ENCODE measurements at regions not wholly inside any gene's neighbourhood (a gene's known extent, or its start where the extent isn't known, plus 50 kb on each side); places are given as distances from the start of the nearest gene placed in this dataset.

- no peaks in the 10 kb centered on the region for H4K20me1 ChIP-seq (ENCODE audit: insufficient read depth)
- no peaks in the 10 kb centered on the region for H3K36me3 ChIP-seq (ENCODE audit: control insufficient read depth in 1 of 2, insufficient read depth in 2 of 2, low read length in 2 of 2)
- TF ChIP-seq ZNF274 (IDR thresholded peaks at IDR 0.05; ENCODE audit: low read depth, low read length) (no peak), ATF3 (IDR thresholded peaks at IDR 0.05) (no peak), JUND (IDR thresholded peaks at IDR 0.05) (no peak), CBX3 (IDR thresholded peaks at IDR 0.05; ENCODE audit: low read depth) (no peak), EZH2phosphoT487 (IDR thresholded peaks at IDR 0.05; ENCODE audit: borderline replicate concordance) (no peak), ELF1 (IDR thresholded peaks at IDR 0.05; ENCODE audit: borderline replicate concordance, low read depth) (no peak), POLR2AphosphoS5 (IDR thresholded peaks at IDR 0.05; ENCODE audit: low read depth, low read length) (no peak), ZBTB33 (IDR thresholded peaks at IDR 0.05; ENCODE audit: extremely low read depth, insufficient replicate concordance, low read length) (no peak), SP1 (IDR thresholded peaks at IDR 0.05; ENCODE audit: low read depth) (no peak), SRF (IDR thresholded peaks at IDR 0.05; ENCODE audit: low read depth) (no peak), FOSL1 (IDR thresholded peaks at IDR 0.05; ENCODE audit: low read depth) (no peak), CTCF (IDR thresholded peaks at IDR 0.05 in 2 of 3, conservative IDR thresholded peaks at IDR 0.05 in 1 of 3; ENCODE audit: borderline replicate concordance in 1 of 3, insufficient read depth in 1 of 3, low read depth in 2 of 3, low read length in 2 of 3) (no peak), TCF7L2 (IDR thresholded peaks at IDR 0.05; ENCODE audit: borderline replicate concordance, extremely low read depth, insufficient read depth, insufficient read length) (no peak)
- H2AFZ ChIP-seq (ENCODE audit: low read depth, low read length, poor library complexity, severe bottlenecking) = no peak overlapping the region
- H3K9ac ChIP-seq (ENCODE audit: low read length) = no peak overlapping the region
- ChIA-PET RAD21 (ENCODE audit: low non-redundant PET in 1 of 2, low total read pairs in 2 of 2, uncharacterized antibody in 2 of 2, unreplicated experiment in 2 of 2) (no interaction called here), CTCF (no interaction called here), POLR2A (no interaction called here)
- BruUV-seq (replicated peaks) = no TSS peak
- no peaks in the 10 kb centered on the region for H3K79me2 ChIP-seq (ENCODE audit: insufficient read depth, low read length)
- no peak overlapping the region for H3K4me3 ChIP-seq (replicated peaks in 1 of 2; ENCODE audit: low read depth in 1 of 2, low read length in 2 of 2)
- intact Hi-C loops (cut with micrococcal nuclease) = no loop called here
- no peak for DNase-seq (ENCODE audit: low read depth, low spot score)
- H3K27me3 ChIP-seq (ENCODE audit: insufficient read depth, low read length) = no peaks in the 10 kb centered on the region
- H3K27ac ChIP-seq (ENCODE audit: low read depth, low read length) = no peak overlapping the region
- no peaks in the 10 kb centered on the region for H3K4me1 ChIP-seq (ENCODE audit: control insufficient read depth in 1 of 2, insufficient read depth in 2 of 2, low read length in 2 of 2)
- no peak for ATAC-seq
- H3K9me3 ChIP-seq (ENCODE audit: control insufficient read depth in 1 of 2, insufficient read depth in 1 of 2, low read depth in 1 of 2, low read length in 2 of 2) = peaks cover 3 to 8% of the 10 kb centered on the region in 2 experiments; a peak in 2 of 4 replicates
- no peak overlapping the region for H3K4me2 ChIP-seq (ENCODE audit: low read length)
- H3K9me2 ChIP-seq (ENCODE audit: insufficient read depth) = no peaks in the 10 kb centered on the region
These were observed 322.0 kb upstream of the SALL1 start for GRCh38 chr16:51473091-51473490.
